Fibroblast of lung (primary cell): ENCODE measurements at regions not wholly inside any gene's neighbourhood (a gene's known extent, or its start where the extent isn't known, plus 50 kb on each side); places are given as distances from the start of the nearest gene placed in this dataset.

Experiments
- EZH2 ChIP-seq: IDR thresholded peaks from 2 replicates; pipeline ENCODE4 v1.5.1; 2012; ENCODE audit warnings: low read length, control low read depth, mild to moderate bottlenecking; ENCODE audit errors: missing control alignments
- TF ChIP-seq, protein P1 (sequence below), 2 donors: IDR thresholded peaks in 1 of 2; conservative IDR thresholded peaks in 1 of 2; 1 replicate in 1 of 2; 2 replicates in 1 of 2; pipeline ENCODE4 v1.5.1; 2011 to 2012; ENCODE audit warnings: low read length in 2 of 2, control low read depth in 1 of 2, inconsistent platforms in 1 of 2, low read depth in 1 of 2, mild to moderate bottlenecking in 1 of 2

DNA sequence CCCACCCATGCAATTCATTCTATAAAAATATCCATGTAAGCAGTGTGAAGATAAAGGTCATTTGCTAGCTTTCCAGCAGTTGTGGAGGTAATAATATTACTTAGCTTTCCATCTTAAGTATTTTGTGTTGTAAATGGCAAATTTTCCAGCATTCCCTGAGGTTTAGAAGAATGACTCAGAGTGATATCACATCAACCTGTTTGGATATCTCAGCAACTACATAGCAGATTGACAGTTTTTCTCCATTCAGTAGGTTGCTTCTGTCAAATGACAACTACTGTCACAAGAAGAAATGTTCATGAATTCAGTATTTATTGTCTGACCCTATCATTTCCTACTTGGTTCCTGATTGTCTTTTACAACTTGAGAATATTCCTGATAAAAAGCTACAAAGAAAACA is 434.9 kb upstream of the GALNTL6 start:
- TF ChIP-seq, protein P1, sequence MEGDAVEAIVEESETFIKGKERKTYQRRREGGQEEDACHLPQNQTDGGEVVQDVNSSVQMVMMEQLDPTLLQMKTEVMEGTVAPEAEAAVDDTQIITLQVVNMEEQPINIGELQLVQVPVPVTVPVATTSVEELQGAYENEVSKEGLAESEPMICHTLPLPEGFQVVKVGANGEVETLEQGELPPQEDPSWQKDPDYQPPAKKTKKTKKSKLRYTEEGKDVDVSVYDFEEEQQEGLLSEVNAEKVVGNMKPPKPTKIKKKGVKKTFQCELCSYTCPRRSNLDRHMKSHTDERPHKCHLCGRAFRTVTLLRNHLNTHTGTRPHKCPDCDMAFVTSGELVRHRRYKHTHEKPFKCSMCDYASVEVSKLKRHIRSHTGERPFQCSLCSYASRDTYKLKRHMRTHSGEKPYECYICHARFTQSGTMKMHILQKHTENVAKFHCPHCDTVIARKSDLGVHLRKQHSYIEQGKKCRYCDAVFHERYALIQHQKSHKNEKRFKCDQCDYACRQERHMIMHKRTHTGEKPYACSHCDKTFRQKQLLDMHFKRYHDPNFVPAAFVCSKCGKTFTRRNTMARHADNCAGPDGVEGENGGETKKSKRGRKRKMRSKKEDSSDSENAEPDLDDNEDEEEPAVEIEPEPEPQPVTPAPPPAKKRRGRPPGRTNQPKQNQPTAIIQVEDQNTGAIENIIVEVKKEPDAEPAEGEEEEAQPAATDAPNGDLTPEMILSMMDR (conservative IDR thresholded peaks at IDR 0.05 in 1 of 2, IDR thresholded peaks at IDR 0.05 in 1 of 2; ENCODE audit: low read depth in 1 of 2, low read length in 2 of 2), result no peak
- TF ChIP-seq EZH2, result no peak
